ENCODE measurements at regions not wholly inside any gene's neighbourhood (a gene's known extent, or its start where the extent isn't known, plus 50 kb on each side); places are given as distances from the start of the nearest gene placed in this dataset.

DNA sequence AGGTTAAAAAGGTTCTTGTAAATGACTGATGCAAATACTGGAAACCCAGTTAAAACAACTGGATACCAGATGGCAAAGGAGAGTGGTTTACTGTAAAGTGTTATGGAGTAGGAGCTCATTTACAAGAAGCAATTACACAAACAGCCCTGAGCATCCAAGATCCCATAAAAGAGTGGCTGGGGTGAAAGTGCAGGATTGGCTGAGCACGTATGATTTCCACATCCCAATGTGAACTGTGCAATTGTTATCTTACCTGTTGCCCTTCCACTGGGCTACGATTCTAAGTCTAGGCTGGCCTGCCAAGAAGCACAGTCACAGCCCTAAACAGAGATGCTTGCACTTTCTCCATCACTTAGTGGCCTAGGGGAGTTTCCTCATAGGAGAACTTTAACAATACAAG, 277.6 kb upstream of the RUNX1 start:
- TF ChIP-seq, protein P1, sequence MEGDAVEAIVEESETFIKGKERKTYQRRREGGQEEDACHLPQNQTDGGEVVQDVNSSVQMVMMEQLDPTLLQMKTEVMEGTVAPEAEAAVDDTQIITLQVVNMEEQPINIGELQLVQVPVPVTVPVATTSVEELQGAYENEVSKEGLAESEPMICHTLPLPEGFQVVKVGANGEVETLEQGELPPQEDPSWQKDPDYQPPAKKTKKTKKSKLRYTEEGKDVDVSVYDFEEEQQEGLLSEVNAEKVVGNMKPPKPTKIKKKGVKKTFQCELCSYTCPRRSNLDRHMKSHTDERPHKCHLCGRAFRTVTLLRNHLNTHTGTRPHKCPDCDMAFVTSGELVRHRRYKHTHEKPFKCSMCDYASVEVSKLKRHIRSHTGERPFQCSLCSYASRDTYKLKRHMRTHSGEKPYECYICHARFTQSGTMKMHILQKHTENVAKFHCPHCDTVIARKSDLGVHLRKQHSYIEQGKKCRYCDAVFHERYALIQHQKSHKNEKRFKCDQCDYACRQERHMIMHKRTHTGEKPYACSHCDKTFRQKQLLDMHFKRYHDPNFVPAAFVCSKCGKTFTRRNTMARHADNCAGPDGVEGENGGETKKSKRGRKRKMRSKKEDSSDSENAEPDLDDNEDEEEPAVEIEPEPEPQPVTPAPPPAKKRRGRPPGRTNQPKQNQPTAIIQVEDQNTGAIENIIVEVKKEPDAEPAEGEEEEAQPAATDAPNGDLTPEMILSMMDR (IDR thresholded peaks at IDR 0.05 in 8 of 11, conservative IDR thresholded peaks at IDR 0.05 in 3 of 11): no peak
- no peak for TF ChIP-seq POLR2AphosphoS5 (IDR thresholded peaks at IDR 0.05)

All from spleen (tissue), 7 donors.